ENCODE measurements at regions not wholly inside any gene's neighbourhood (a gene's known extent, or its start where the extent isn't known, plus 50 kb on each side); places are given as distances from the start of the nearest gene placed in this dataset.

GRCh38 chr12:65656891-65657351, 167.4 kb upstream of the HMGA2 start:
- TF ChIP-seq POLR2A (IDR thresholded peaks at IDR 0.05) = no peak
- no peak for TF ChIP-seq CTCF (IDR thresholded peaks at IDR 0.05)
